ENCODE measurements at regions not wholly inside any gene's neighbourhood (a gene's known extent, or its start where the extent isn't known, plus 50 kb on each side); places are given as distances from the start of the nearest gene placed in this dataset.

- TF ChIP-seq ISL1 (CRISPR knock-in tag; IDR thresholded peaks at IDR 0.05) (no peak), ARNTL (CRISPR knock-in tag; IDR thresholded peaks at IDR 0.05; ENCODE audit: borderline replicate concordance, low read depth) (no peak), PATZ1 (CRISPR knock-in tag; IDR thresholded peaks at IDR 0.05; ENCODE audit: borderline replicate concordance) (no peak), ZFP30 (CRISPR knock-in tag; IDR thresholded peaks at IDR 0.05) (no peak), ZNF70 (CRISPR knock-in tag; IDR thresholded peaks at IDR 0.05) (no peak), ZFP3 (CRISPR knock-in tag; IDR thresholded peaks at IDR 0.05) (no peak)
These were observed 445.0 kb downstream of the ZNF536 start for GRCh38 chr19:30817197-30817596.

All from SK-N-SH treated with all-trans-retinoic acid at 6 μM for 48 hours (cell line).